Osteocyte (in vitro differentiated cells): ENCODE measurements at regions not wholly inside any gene's neighbourhood (a gene's known extent, or its start where the extent isn't known, plus 50 kb on each side); places are given as distances from the start of the nearest gene placed in this dataset.

Source experiments
- DNase-seq: peaks from one replicate; pipeline ENCODE4 v3.0.0; 2021; ENCODE audit warnings: mixed read lengths; ENCODE audit not compliant: unreplicated experiment; ENCODE audit errors: extremely low spot score
- H3K27ac Mint-ChIP-seq: one replicate; pipeline ENCODE4 v1.8.0; 2021; ENCODE audit warnings: mild to moderate bottlenecking, mixed read lengths; ENCODE audit not compliant: unreplicated experiment
- H3K27me3 Mint-ChIP-seq: one replicate; pipeline ENCODE4 v1.8.0; 2021; ENCODE audit warnings: mixed read lengths; ENCODE audit not compliant: unreplicated experiment
- H3K36me3 Mint-ChIP-seq: one replicate; pipeline ENCODE4 v1.8.0; 2021; ENCODE audit warnings: mixed read lengths; ENCODE audit not compliant: unreplicated experiment
- H3K4me1 Mint-ChIP-seq: one replicate; pipeline ENCODE4 v1.8.0; 2021; ENCODE audit warnings: mixed read lengths; ENCODE audit not compliant: unreplicated experiment
- H3K4me3 Mint-ChIP-seq: one replicate; pipeline ENCODE4 v1.8.0; 2021; ENCODE audit warnings: mild to moderate bottlenecking, moderate library complexity, mixed read lengths; ENCODE audit not compliant: unreplicated experiment
- H3K9me3 Mint-ChIP-seq: one replicate; pipeline ENCODE4 v1.8.0; 2021; ENCODE audit warnings: mixed read lengths; ENCODE audit not compliant: unreplicated experiment
- CTCF ChIP-seq: fragments of 200-600 bp; sonication (generic); IDR thresholded peaks from 2 replicates; pipeline ENCODE4 v1.5.0; 2021; ENCODE audit warnings: antibody characterized with exemption, mild to moderate bottlenecking, moderate library complexity

- peak; percentile 77 for TF ChIP-seq CTCF
- H3K4me1 Mint-ChIP-seq: peaks cover 9% of the 10 kb centered on the region
- no peaks in the 10 kb centered on the region for H3K9me3 Mint-ChIP-seq
- H3K4me3 Mint-ChIP-seq: no peak overlapping the region
- H3K27me3 Mint-ChIP-seq: peaks cover 30% of the 10 kb centered on the region
- no peaks in the 10 kb centered on the region for H3K36me3 Mint-ChIP-seq
- H3K27ac Mint-ChIP-seq: no peak overlapping the region
- no peak for DNase-seq
These were observed 467.5 kb downstream of the PTPRU start for GRCh38 chr1:29703596-29704370.

GRCh38 chr1:29700491-29700890 lies 464.2 kb downstream of the PTPRU start:
- Mint-ChIP-seq H3K27ac (no peak overlapping the region), H3K4me3 (no peak overlapping the region), H3K4me1 (peaks cover 3% of the 10 kb centered on the region), H3K9me3 (no peaks in the 10 kb centered on the region), H3K27me3 (peaks cover 25% of the 10 kb centered on the region), H3K36me3 (no peaks in the 10 kb centered on the region)
- DNase-seq: no peak
- TF ChIP-seq CTCF: no peak

GRCh38 chr1:29698626-29699025 lies 462.3 kb downstream of the PTPRU start:
- TF ChIP-seq CTCF: no peak
- H3K27me3 Mint-ChIP-seq: peaks cover 21% of the 10 kb centered on the region

GRCh38 chr1:29698033-29698432 lies 461.7 kb downstream of the PTPRU start:
- TF ChIP-seq CTCF: peak; percentile 62
- Mint-ChIP-seq H3K4me3 (no peak overlapping the region), H3K36me3 (no peaks in the 10 kb centered on the region), H3K9me3 (peaks cover 9% of the 10 kb centered on the region), H3K4me1 (peaks cover 3% of the 10 kb centered on the region), H3K27ac (no peak overlapping the region), H3K27me3 (peaks cover 26% of the 10 kb centered on the region)
- no peak for DNase-seq

More at GRCh38 chr1:29698626-29699025, 462.3 kb downstream of the PTPRU start:
- Mint-ChIP-seq H3K9me3 (peaks cover 3% of the 10 kb centered on the region), H3K4me1 (peaks cover 3% of the 10 kb centered on the region), H3K4me3 (no peak overlapping the region), H3K36me3 (no peaks in the 10 kb centered on the region), H3K27ac (no peak overlapping the region)
- DNase-seq: no peak

- Mint-ChIP-seq H3K9me3 (peaks cover 9% of the 10 kb centered on the region), H3K4me1 (peaks cover 3% of the 10 kb centered on the region), H3K27ac (no peak overlapping the region), H3K4me3 (no peak overlapping the region), H3K36me3 (no peaks in the 10 kb centered on the region), H3K27me3 (peaks cover 22% of the 10 kb centered on the region)
- TF ChIP-seq CTCF: no peak
- no peak for DNase-seq
These were observed 461.1 kb downstream of the PTPRU start for GRCh38 chr1:29697391-29697780.
